HG02840 (cell line): ENCODE measurements at regions not wholly inside any gene's neighbourhood (a gene's known extent, or its start where the extent isn't known, plus 50 kb on each side); places are given as distances from the start of the nearest gene placed in this dataset.
"Not testable (repeated sequence)": the region's sequence is repeated elsewhere in the genome, so short reads cannot be mapped to it uniquely, and the experiment has no call there.

Source experiments
- ATAC-seq: cut with Tn5 transposase; IDR thresholded peaks from one replicate; pipeline ENCODE4 v1.9.1; 2021; ENCODE audit warnings: mild to moderate bottlenecking, moderate library complexity, moderate number of reproducible peaks; ENCODE audit not compliant: unreplicated experiment, low FRiP score

DNA sequence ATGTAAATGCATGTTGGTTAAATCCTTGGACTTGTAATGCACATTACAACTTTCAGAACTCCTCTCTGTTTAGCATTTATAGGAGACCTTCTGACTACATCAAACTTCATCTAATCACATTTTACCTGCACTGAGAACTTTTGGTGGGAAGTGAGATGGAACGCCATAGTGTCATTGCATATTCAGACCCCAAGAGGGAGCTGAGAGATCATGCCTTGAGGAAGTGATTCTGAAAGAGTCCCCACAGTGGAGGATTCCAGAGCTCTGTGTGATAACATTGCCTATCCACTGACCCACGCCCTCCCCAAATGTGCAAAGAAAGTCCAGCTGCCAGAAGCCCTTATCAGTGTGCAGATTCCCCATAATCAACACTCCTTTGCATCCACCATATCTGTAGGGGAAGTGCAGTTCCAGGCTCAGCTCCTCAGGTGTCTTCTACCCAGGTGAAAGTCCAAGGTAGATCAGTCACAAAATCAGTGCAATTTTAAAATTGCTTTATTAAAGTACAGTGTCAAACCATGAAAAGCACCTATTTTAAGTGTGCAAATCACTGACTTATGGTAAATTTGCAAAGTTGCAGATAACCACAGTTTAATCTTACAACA, 212.4 kb downstream of the RPIA start:
- ATAC-seq: no peak

DNA sequence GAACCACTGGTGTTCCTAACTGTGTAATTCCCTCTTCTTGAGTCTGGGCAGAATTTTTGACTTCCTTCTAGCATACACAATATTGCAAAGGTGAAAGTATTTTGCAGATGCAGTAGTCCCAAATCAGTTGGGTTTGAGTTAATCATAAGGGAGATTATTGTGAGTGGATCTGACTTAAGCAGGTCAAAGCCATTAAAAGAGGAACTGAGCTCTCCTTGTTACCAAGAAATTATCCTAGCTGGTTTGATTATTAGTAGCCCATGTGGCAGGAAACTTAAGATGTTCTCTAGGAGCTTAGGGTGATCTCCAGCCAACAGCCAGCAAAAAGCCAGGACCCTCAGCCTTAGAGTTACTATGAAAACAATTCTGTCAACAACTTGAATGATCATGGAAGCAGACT, 221.8 kb downstream of the RPIA start:
- no peak for ATAC-seq

DNA sequence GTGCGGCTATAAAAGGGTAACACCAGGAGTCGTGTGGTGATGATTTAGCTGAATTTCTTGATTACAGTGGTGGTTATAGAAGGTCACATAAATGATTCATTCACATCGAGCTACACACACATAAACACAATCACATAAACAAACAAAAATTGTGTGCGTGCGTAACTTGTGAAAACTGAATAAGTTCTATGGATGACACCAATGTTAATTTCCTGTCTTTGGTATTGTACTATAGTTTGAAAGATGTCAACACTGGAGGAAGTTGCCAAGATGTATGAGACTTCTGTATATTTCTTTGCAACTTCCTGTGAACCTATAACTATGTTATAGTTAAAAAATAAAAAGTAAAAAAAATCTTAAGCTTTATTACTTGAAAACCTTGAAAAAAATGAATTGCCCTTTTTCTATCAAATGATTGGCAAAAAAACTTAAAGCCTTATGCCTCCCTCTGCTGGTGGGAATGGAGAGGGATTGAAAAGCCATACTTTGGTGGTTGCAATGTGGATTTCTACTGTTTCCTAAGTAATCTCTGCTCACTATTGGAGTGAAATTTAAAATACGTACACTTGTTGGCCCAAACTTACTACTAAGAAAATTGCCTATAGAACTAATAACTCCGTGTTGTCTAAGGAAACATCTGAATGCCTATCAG, 227.7 kb downstream of the RPIA start:
- no peak for ATAC-seq

DNA sequence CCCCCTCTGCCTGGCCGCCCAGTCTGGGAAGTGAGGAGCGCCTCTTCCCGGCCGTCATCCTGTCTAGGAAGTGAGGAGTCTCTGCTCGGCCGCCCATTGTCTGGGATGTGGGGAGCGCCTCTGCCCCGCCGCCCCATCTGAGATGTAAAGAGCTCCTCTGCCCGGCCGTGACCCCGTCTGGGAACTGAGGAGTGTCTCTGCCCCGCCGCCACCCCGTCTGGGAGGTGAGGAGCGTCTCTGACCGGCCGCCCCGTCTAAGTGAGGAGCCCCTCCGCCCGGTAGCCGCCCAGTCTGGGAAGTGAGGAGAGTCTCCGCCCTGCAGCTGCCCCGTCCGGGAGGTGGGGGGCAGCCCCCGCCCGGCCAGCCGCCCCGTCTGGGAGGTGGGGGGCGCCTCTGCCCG, 228.9 kb downstream of the RPIA start:
- not testable (repeated sequence) for ATAC-seq

DNA sequence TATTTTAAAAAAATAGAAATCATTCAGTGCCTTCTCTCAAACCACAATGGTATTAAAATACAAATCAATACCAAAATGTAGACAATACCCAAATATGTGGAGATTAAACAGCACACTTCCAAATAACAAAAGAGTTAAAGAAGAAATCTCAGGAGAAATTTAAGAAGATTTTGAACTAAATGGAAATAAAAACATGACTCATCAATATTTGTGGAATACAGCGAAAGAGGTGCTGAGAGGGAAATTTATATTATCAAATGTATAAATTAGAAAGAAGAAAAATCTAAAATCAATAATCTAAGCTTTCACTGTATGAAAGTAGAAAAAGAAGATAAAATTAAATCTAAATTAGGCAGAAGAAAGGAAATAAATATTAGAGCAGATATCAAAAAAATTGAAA, 233.1 kb downstream of the RPIA start:
- ATAC-seq: no peak

DNA sequence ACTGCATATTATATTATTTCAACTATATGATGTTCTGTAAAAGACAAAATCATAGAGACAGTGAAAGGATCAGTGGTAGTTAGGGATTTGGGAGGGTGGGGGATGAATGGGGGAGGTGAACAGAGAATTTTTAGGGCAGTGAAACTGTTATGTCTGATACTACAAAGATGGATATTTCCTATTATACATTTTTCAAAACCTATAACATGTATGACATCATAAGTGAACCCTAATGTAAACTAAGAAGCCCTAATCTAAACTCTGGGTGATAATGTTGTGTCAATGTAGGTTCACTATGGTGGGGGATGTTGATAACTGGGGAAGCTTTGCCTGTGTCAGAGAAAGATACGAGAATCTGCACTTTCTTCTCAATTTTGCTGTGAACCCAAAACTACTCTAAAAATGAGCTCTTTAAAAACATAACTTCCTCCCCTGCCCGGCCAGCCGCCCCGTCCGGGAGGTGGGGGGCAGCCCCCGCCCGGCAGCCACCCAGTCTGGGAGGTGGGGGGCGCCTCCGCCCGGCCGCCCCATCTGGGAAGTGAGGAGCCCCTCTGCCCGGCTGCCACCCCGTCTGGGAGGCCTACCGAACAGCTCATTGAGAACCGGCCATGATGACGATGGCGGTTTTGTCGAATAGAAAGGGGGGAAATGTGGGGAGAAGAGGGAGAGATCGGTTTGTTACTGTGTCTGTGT, 234.4 kb downstream of the RPIA start:
- ATAC-seq: no peak

DNA sequence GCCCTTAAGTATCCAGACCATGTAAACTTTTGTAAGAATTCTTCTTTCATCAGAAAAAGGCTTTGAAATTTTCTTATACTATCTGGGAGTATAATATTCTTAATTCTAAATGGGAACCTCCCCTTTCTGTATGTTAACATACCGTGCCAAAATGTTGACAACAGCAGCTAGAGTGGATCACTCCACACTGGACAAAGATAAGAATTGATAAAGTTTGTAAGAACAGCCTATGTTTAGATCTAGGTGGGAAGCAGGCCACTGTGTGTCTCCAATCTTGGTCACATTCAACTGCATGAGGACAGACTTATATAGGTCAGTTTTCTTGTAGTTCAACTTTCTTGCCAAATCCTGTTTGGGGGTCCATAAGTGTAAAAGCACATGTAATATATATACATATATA, 235.7 kb downstream of the RPIA start:
- ATAC-seq: no peak

DNA sequence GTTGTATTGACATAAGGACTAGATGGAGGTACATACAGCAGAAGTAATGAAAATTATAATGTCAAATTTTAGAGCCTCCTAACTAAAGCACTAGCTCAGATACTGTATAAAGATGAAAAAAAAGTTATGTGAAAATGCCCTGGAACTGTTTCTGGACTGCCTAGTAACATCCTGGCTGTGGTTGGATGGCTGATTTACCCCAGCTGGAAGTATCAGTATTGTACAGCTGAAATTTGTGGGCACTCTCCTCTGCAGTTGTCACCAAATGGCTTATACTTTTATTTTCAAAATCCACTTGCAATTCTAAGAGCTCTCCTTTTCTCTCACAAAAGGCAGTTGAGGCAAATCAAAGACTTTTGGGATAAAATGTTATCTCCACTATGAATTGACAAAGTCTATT, 239.2 kb downstream of the RPIA start:
- no peak for ATAC-seq

DNA sequence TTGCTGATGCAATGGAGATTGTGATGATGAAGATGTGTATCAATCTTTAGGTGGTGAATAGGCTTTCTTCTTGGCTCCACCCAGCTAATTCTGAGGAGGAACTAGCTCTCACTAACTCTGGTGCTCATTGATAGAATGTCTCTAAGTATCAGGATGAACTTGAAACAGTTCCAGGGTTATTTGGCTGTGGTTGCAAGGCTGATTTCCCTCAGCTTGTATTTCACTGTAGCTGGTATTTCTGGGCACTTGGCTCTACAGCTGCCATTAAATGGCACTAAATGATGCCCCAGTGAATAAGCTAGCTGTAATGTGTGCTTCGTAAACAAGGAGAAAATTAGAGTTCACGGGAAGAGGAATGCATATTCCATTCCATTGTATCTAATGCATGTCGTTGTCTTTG, 241.2 kb downstream of the RPIA start:
- ATAC-seq: no peak

DNA sequence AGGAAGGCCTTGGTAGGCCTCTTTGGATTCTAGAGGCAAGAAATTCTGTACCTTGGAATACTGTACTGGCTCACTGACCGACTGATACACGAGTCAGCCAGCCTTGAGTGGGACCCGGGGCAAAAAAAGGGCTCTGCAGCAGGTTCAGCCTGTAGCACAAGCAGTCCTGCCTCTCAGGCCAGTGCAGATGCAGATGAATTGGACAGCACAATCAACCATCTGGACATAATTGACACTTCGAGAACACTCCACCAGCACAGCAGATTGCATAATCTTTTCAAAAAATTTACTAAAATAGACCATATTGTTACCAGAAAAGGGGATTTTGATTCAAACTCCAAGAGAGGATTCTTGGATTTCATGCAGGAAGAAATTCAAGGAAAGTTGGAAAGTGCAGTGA, 241.6 kb downstream of the RPIA start:
- no peak for ATAC-seq

DNA sequence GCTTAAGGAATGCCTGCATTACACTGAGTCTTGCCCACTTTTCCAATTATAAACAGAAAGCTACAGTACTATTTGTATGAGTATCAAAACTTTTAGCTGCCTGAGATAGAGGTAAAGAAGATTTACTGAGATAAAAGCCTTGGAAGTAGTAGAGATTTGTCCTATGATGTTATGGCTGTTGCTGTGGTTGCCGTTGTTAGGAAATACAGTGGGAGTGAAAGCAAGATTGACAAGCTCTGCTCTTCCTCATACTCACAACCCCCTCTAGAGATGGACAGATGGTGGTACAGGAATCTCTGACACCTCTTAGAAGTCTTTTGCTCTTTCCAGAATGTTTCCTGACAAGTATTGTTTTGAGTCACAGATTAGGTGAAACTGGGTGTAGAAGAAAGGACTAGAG, 242.5 kb downstream of the RPIA start:
- ATAC-seq: no peak

DNA sequence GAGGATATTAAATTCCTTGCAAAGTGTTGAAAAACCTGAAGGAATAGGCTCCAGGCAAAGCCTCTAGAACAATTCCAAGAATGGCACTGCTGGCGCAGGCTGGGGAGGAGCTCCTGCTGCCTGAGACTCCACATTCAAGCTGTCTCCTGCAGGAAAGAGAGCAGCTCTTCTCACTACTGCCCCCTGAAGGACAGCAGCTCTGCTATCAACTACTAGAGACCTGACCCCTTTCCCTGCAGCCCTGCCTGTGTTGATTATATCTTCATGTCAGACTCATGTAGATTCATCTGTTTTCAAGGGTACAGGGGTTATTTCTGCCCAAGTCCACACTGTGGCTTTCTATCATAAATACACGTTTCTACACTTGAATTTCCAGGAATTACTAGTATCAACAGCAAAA, 249.7 kb downstream of the RPIA start:
- ATAC-seq: not testable (repeated sequence)

DNA sequence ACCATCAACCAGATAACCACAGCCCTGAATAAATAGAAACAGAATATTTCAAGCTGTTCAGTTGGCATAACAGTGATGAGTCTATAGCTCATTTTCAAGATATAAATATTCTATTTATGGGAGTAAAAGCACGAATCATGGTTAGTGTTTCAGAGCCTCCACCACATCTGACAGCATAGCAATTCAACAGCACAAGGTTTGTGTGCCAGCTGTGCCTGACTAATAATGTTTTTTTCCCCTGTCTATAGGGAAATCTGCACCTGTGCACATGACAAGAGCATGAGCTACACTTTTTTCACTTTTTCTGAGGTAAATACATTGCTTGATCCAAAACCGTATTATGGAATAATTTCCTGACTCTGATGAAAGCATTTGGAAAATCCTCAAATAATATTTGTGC, 251.3 kb downstream of the RPIA start:
- ATAC-seq: no peak

DNA sequence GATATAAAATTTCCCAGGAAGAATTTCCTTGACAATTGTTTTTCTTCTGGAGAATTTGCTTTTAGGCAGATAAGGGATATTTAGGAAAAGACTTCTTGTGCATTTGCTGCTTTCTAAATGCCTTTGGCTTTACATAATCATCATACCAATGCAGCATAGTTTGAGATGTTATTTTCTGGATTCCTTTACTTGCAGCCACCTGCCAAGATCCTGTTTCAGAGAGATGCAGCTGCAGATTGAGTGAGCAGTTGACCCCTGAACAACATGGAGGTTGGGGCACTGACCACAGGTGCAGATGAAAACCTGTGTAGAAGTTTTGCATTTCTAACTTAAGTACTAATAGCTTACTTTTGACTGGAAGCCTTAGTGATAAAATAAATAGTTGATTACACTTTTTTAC, 257.9 kb downstream of the RPIA start:
- no peak for ATAC-seq

DNA sequence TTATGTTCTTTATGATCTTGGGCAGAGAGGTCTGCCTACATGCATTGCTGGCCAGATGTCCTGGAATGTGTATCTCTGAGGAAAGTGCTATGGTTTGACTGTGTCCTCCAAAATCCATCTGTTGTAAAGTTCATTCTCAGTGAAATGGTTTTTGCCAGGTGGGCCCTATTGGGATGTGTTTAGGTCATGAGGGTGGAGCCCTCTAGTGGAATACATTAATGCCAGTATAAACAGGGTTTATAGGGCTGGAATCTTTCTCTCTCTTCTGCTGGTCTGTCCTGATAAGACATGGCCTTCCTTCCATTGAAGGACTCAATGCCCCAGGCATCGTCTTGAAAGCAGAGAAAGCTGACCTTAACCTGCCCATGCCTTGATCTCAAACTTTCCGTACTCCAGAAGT, 258.5 kb downstream of the RPIA start:
- ATAC-seq: no peak

DNA sequence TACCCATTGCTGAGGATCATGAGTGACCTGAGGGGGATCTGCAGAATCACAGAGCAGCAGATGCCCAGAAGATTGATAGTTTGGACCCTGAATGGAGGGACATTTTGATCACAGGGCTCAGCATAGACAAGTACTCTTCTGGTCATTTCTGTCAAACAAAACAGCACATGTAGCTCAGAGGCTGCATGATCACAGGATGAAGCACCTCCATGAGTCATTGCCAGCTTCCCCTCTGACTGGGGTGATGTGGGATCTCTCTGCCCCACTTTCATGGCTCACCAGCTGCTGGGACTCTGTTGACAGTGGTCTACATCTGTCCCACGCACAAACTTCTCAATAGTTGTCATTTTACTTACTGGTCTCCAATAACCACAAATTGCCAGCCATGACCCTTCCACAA, 264.1 kb downstream of the RPIA start:
- ATAC-seq: no peak

DNA sequence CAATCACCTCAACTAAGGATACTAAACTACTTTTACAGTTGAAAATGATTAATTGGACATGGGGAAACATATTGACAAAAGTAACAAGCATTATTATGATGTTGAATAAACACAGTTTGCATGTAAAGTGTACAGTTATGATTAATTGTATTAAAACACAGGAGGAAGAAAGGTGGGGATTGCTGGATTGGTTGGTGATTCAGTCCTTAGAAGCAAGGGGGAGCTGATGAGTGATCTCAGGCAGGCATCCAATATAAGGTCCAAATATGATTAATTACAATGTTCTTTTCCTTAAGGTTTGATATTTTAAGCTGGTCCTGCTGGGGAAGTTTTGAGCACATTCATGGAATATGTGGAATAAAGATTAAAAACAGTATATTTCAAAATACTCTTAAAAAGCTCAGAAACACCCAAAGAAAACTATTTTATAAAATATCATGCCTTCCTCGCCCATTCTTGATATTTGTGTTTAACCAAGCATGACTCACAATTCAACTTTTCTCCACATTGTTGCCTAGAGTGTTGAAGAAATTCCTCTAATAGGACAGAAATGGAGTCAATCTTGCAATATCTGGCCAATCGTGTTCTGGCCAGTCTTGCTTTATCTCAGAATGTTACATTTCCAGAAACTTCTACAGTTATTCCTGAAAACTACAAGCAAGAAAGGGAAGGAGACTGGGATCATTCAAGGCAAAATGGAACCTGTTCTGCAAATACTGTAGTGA, 268.2 kb downstream of the RPIA start:
- no peak for ATAC-seq

DNA sequence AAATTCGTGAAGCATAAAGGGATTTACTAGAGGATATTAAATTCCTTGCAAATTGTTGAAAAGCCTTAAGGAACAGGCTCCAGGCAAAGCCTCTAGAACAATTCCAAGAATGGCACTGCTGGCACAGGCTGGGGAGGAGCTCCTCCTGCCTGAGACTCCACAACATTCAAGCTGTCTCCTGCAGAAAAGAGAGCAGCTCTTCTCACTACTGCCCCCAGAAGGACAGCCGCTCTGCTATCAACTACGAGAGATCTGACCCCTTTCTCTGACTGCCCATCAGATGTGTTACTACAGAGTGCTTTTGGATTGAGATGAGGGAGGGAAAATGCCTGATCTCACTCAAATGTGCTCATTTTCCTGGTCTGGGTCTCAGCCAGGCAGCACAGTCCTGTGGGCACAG, 269.9 kb downstream of the RPIA start:
- not testable (repeated sequence) for ATAC-seq

DNA sequence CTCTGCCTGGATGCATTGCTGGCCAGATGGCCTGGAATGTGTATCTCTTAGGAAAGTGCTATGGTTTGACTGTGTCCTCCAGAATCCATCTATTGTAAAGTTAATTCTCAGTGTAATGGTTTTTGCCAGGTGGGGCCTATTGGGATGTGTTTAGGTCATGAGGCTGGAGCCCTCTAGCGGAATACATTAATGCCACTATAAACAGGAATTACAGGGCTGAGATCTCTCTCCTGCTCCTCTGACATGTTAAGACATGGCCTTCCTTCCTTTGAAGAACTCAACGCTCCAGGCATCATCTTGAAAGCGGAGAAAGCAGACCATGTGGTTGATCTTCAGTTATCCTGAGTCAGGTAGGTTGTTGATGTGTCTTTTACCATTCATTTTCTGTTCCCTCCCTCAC, 276.4 kb downstream of the RPIA start:
- no peak for ATAC-seq

DNA sequence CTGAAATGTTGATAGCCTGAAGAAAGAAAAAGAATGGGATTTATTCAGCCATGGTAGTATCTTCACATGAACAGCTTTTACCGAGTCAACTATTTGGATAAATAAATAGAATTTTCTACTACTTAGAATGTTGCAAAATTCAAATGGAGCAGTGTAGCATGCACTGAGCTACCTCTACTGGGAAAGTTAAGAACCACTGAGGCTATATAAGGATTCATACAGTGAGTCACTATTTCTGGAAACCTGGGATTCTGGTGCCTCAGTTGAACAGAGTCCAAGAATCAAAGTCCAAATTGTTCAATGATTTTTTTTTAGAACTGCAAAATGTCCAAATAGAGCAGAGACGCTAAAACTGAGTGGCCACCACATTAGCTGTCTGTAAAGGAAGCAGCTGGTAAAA, 286.5 kb downstream of the RPIA start:
- not testable (repeated sequence) for ATAC-seq

DNA sequence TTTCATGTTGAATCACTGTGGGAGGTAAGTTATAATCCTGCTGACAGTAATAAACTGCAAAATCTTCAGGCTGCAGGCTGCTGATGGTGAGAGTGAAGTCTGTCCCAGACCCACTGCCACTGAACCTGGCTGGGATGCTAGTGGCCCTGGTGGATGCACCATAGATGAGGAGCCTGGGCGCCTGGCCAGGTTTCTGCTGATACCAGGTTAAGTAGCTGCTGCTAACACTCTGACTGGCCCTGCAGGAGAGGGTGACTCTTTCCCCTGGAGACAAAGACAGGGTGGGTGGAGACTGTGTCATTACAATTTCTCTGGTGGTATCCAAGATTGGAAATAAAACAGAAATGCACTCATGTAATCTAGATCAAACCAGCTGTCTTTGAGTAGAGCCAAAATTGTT, 287.0 kb downstream of the RPIA start:
- ATAC-seq: not testable (repeated sequence)
